ENCODE measurements at regions not wholly inside any gene's neighbourhood (a gene's known extent, or its start where the extent isn't known, plus 50 kb on each side); places are given as distances from the start of the nearest gene placed in this dataset.

DNA sequence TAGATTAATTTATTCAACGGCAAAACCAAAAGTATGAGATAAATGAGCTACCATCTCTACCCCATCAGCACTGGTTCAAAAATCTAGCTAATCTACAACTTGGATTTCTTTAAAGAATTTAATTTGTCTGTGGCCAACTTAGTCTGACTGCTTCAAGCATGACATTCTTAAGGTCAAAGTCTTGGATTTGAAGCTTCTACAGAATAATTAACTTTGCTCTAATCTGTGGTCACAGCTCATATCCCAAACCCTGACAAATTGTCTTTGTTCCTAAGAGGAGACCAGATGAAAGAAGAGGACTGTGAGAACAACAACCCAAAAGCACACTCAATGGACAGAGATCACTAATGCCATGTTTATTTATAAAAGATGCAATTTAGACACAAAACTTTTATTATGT, 166.9 kb upstream of the EPHA7 start:
- no peak overlapping the region for H3K27ac ChIP-seq (ENCODE audit: low read length)
- H3K4me3 ChIP-seq (ENCODE audit: low read length): no peak overlapping the region
- TF ChIP-seq EZH2phosphoT487 (IDR thresholded peaks at IDR 0.05; ENCODE audit: low read depth) (no peak), CTCF (IDR thresholded peaks at IDR 0.05; ENCODE audit: low read depth, low read length) (no peak)
- no peak overlapping the region for H2AFZ ChIP-seq (ENCODE audit: low read depth, low read length)
- H3K4me1 ChIP-seq (ENCODE audit: low read length): no peaks in the 10 kb centered on the region
- H4K20me1 ChIP-seq (ENCODE audit: insufficient read depth, low read length): no peaks in the 10 kb centered on the region
- no peaks in the 10 kb centered on the region for H3K27me3 ChIP-seq (ENCODE audit: low read depth, low read length)
- no peaks in the 10 kb centered on the region for H3K9me3 ChIP-seq (ENCODE audit: insufficient read depth, low read length)
- H3K9ac ChIP-seq (ENCODE audit: low read length): no peak overlapping the region
- no peak overlapping the region for H3K4me2 ChIP-seq (ENCODE audit: low read length)
- H3K79me2 ChIP-seq (ENCODE audit: low read length): no peaks in the 10 kb centered on the region
- H3K36me3 ChIP-seq (replicated peaks; ENCODE audit: low read depth, low read length): no peaks in the 10 kb centered on the region

DNA sequence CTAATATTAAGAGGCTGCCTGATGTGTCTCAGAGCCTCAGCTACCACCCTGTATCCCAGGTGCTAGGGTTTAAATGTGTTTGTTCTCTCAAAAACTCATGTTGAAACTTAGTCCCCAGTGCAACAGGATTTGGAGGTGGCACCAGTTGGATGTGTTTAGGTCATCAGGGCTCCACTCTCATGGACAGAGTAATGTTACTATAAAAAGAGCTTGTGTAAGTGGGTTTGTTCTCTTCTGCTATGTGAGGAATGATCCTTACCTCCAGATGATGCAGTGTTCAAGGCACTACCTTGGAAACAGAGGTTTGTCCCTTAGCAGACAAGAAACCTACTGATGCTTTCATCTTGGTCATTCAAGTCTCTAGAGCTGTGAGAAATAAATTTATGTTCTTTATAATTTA, 164.9 kb upstream of the EPHA7 start:
- H3K27me3 ChIP-seq (ENCODE audit: low read depth, low read length): no peaks in the 10 kb centered on the region
- no peaks in the 10 kb centered on the region for H3K4me1 ChIP-seq (ENCODE audit: low read length)
- no peak for TF ChIP-seq CTCF (IDR thresholded peaks at IDR 0.05; ENCODE audit: low read depth, low read length)
- no peak for TF ChIP-seq EZH2phosphoT487 (IDR thresholded peaks at IDR 0.05; ENCODE audit: low read depth)
- H3K9ac ChIP-seq (ENCODE audit: low read length): no peak overlapping the region
- H3K4me2 ChIP-seq (ENCODE audit: low read length): no peak overlapping the region
- H3K36me3 ChIP-seq (replicated peaks; ENCODE audit: low read depth, low read length): no peaks in the 10 kb centered on the region
- no peak overlapping the region for H3K4me3 ChIP-seq (ENCODE audit: low read length)
- H2AFZ ChIP-seq (ENCODE audit: low read depth, low read length): no peak overlapping the region
- H3K9me3 ChIP-seq (ENCODE audit: insufficient read depth, low read length): no peaks in the 10 kb centered on the region
- H3K27ac ChIP-seq (ENCODE audit: low read length): no peak overlapping the region
- H4K20me1 ChIP-seq (ENCODE audit: insufficient read depth, low read length): no peaks in the 10 kb centered on the region
- no peaks in the 10 kb centered on the region for H3K79me2 ChIP-seq (ENCODE audit: low read length)

DNA sequence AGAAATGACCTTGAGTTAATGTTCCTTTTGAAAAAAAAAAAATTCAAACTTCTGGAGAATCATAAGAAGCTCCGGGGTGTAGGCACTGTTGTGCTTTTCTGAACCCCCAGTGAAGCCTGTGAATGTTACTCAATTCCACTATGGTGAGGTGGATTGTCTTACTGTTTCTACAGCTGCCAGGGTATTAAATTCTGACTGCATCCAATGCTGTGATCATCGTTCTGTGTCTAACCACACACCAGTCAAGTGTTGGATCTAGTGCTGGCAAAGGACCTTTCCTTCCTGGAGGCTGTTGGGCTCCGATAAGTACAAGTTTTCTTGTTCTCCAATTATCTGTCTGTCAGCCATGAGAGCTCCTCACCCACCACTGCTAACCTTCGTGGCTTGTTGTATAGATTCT, 162.0 kb upstream of the EPHA7 start:
- Histone ChIP-seq H3K79me2 (ENCODE audit: low read length) (no peaks in the 10 kb centered on the region), H4K20me1 (ENCODE audit: insufficient read depth, low read length) (no peaks in the 10 kb centered on the region), H3K27ac (ENCODE audit: low read length) (no peak overlapping the region), H3K4me3 (ENCODE audit: low read length) (no peak overlapping the region), H3K4me1 (ENCODE audit: low read length) (no peaks in the 10 kb centered on the region), H2AFZ (ENCODE audit: low read depth, low read length) (no peak overlapping the region), H3K9me3 (ENCODE audit: insufficient read depth, low read length) (no peaks in the 10 kb centered on the region), H3K36me3 (replicated peaks; ENCODE audit: low read depth, low read length) (no peaks in the 10 kb centered on the region), H3K27me3 (ENCODE audit: low read depth, low read length) (no peaks in the 10 kb centered on the region), H3K9ac (ENCODE audit: low read length) (no peak overlapping the region), H3K4me2 (ENCODE audit: low read length) (no peak overlapping the region)
- TF ChIP-seq EZH2phosphoT487 (IDR thresholded peaks at IDR 0.05; ENCODE audit: low read depth): no peak
- TF ChIP-seq CTCF (IDR thresholded peaks at IDR 0.05; ENCODE audit: low read depth, low read length): no peak

DNA sequence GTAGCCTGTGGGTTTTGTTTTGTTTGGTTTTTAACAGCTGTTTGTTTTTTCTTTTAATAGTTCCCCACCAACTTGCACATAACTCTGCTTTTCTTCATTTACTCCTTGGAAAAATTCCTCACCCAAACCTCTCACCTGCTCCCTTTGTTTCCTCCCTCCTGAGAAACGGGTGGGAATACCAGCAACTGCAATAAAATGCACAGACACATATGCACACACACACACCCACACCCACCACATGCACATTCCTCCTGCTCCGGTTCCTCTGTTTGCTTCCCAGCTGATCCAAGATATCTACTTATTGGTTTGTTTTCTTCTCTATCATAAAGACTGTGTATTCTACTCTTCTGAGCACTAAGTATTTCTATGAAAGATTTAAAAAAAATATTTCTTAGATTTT, 161.1 kb upstream of the EPHA7 start:
- Histone ChIP-seq H3K27ac (ENCODE audit: low read length) (no peak overlapping the region), H3K27me3 (ENCODE audit: low read depth, low read length) (no peaks in the 10 kb centered on the region), H3K4me3 (ENCODE audit: low read length) (no peak overlapping the region), H3K36me3 (replicated peaks; ENCODE audit: low read depth, low read length) (no peaks in the 10 kb centered on the region), H4K20me1 (ENCODE audit: insufficient read depth, low read length) (no peaks in the 10 kb centered on the region), H3K79me2 (ENCODE audit: low read length) (no peaks in the 10 kb centered on the region), H3K4me2 (ENCODE audit: low read length) (no peak overlapping the region), H3K4me1 (ENCODE audit: low read length) (peaks cover 8% of the 10 kb centered on the region), H3K9me3 (ENCODE audit: insufficient read depth, low read length) (no peaks in the 10 kb centered on the region), H2AFZ (ENCODE audit: low read depth, low read length) (no peak overlapping the region), H3K9ac (ENCODE audit: low read length) (no peak overlapping the region)
- TF ChIP-seq CTCF (IDR thresholded peaks at IDR 0.05; ENCODE audit: low read depth, low read length): no peak
- TF ChIP-seq EZH2phosphoT487 (IDR thresholded peaks at IDR 0.05; ENCODE audit: low read depth): no peak

Measured in OCI-LY3 (cell line).